Heart left ventricle (tissue), 16 donors: ENCODE measurements at regions not wholly inside any gene's neighbourhood (a gene's known extent, or its start where the extent isn't known, plus 50 kb on each side); places are given as distances from the start of the nearest gene placed in this dataset.
"Not testable (repeated sequence)": the region's sequence is repeated elsewhere in the genome, so short reads cannot be mapped to it uniquely, and the experiment has no call there.

Source experiments
- ATAC-seq, 4 donors: fragments of 200-7000 bp; cut with Tn5 transposase; one replicate each; pipeline ENCODE4 v1.9.1; 2020 to 2022; ENCODE audit warnings: moderate library complexity in 4 of 4, mild to moderate bottlenecking in 3 of 4, moderate number of reproducible peaks in 1 of 4
- DNase-seq, 5 donors: peaks; one replicate each; pipeline ENCODE4 v3.0.0-alpha.2; 2020
- H3K27ac ChIP-seq, 12 donors: fragments of 200-600 bp; sonication (generic) in 4 of 12; one replicate each; pipeline versions ENCODE4 v1.5.0 to v1.8.0; 2016 to 2022; ENCODE audit warnings: mild to moderate bottlenecking in 2 of 12
- H3K27me3 ChIP-seq, 9 donors: fragments of 200-600 bp; sonication (generic) in 2 of 9; one replicate each; pipeline versions ENCODE4 v1.5.1 to v1.8.0; 2016 to 2022; ENCODE audit warnings: mild to moderate bottlenecking in 3 of 9
- H3K36me3 ChIP-seq, 9 donors: fragments of 200-600 bp; sonication (generic) in 2 of 9; one replicate each; pipeline versions ENCODE4 v1.5.0 to v1.8.0; 2018 to 2022; ENCODE audit warnings: mild to moderate bottlenecking in 2 of 9
- H3K4me1 ChIP-seq, 12 donors: fragments of 200-600 bp; sonication (generic) in 4 of 12; one replicate each; pipeline versions ENCODE4 v1.5.0 to v1.8.0; 2016 to 2022; ENCODE audit warnings: mild to moderate bottlenecking in 3 of 12
- H3K4me3 ChIP-seq, 12 donors: fragments of 200-600 bp; sonication (generic) in 4 of 12; one replicate each; pipeline versions ENCODE4 v1.5.0 to v1.8.0; 2017 to 2022; ENCODE audit warnings: mild to moderate bottlenecking in 9 of 12, moderate library complexity in 4 of 12
- H3K9me3 ChIP-seq, 12 donors: fragments of 200-600 bp; sonication (generic) in 4 of 12; one replicate each; pipeline versions ENCODE4 v1.5.0 to v1.8.0; 2016 to 2022; ENCODE audit warnings: mild to moderate bottlenecking in 1 of 12
- WGBS, 4 donors: extraction: QIAGEN DNeasy Blood & Tissue Kit in 2 of 4; methylation state at CpG; one replicate each; pipeline versions ENCODE4 v1.1.5 to v1.1.7; 2013 to 2018; 5-methylcytosine and 5-hydroxymethylcytosine counted together
- intact Hi-C, 10 donors: fragments of 100-400 bp; cut with DNase I; formaldehyde crosslinking; loops; one replicate each; pipeline versions ENCODE4 v1.11.1 to v1.14.2; 2022
- donor health status: ischemic (EF 13 %, LVEDD 7.1; RV severe dilation, severe dysfunction).
- donor health status: healthy with polysubstance abuse.
- donor health status: DM: no; HTN: yes; CAD: no.
- donor health status: DM: no; HTN: no; CAD: no.
- donor health status: ischemic (EF 25% LVEDD 6.9; RV normal size, moderate dysfunction).
- donor health status: ischemic (EF 25% LVEDD 5.7; RV mildly dilated, moderate dysfunction).
- donor health status: healthy.
- donor health status: DM: yes; HTN: yes; CAD: no.
- donor health status: ischemic (EF 35%, LVEDD 5.7; RV mildly dilated, moderate dysfunction).
- donor health status: nonischemic (EF 11% LVEDD 7.7; RV severe dilation, severe dysfunction).
- donor health status: DM: yes; HTN: yes; CAD: no.
- donor health status: PGD.
- donor health status: ischemic (EF 29% LVEDD 5.4; RV normal size, mild dysfunction).
- donor health status: nonischemic (EF 23%, LVEDD 6.1; RV moderate dilation, normal function).

DNA sequence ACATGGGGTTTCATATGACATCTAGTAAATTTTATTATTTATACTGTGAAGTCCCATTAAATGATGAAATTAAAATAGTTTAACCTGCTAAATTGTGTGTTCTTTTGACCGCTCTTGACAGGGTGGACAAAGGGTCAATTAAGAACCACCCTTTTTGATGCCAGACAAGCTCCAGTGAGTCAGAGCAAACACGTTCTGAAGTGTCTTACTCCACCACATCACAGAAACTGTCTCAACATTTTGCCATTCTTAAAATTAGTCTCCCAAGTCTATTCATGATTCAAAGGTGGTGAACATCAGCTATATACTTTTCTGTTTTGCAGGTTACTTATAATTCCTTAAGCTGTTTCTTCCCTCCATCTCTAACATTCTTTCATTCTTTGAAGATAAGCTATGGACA is 142.1 kb downstream of the SPATA31A6 start:
- H3K4me3 ChIP-seq, DNase-seq, ATAC-seq, H3K27ac ChIP-seq, H3K27me3 ChIP-seq, H3K9me3 ChIP-seq, intact Hi-C loops, H3K4me1 ChIP-seq, H3K36me3 ChIP-seq: not testable (repeated sequence)
- 48 to 71% (median 65%) methylated on average over 2 of the region's 2 CpGs for WGBS, 4 donors

GRCh38 chr9:42326482-42326881 is 143.0 kb downstream of the SPATA31A6 start:
- DNase-seq, H3K27me3 ChIP-seq, H3K9me3 ChIP-seq, H3K4me1 ChIP-seq, H3K4me3 ChIP-seq, H3K27ac ChIP-seq, intact Hi-C loops, ATAC-seq, H3K36me3 ChIP-seq: not testable (repeated sequence)
- 63 to 92% (median 73%) methylated on average over 1 to 2 of the region's 2 CpGs for WGBS, 4 donors

DNA sequence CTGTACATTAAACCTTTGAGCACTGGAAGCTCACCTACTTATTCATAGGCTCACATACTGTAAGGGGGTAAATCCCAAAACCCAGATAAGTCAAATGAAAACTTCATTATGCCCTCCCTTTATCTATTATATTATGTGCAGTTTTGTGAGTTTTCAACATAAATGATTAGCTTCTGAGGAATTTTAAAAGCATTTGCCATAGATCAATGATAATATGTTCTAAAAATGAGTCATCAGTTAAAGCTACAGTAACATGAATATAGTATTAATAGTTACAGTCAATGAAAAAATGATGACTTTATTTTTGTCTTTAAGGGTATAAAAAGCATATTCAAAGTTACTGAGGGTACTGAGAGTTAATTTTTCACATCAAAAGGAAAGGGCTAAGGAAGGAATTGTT is 151.9 kb downstream of the SPATA31A6 start:
- H3K36me3 ChIP-seq, H3K4me3 ChIP-seq, ATAC-seq, H3K27me3 ChIP-seq, DNase-seq, H3K27ac ChIP-seq, intact Hi-C loops, H3K9me3 ChIP-seq: not testable (repeated sequence)
- H3K4me1 ChIP-seq, result peaks cover 0 to 11% (median 0%) of the 10 kb centered on the region in 12 donors

DNA sequence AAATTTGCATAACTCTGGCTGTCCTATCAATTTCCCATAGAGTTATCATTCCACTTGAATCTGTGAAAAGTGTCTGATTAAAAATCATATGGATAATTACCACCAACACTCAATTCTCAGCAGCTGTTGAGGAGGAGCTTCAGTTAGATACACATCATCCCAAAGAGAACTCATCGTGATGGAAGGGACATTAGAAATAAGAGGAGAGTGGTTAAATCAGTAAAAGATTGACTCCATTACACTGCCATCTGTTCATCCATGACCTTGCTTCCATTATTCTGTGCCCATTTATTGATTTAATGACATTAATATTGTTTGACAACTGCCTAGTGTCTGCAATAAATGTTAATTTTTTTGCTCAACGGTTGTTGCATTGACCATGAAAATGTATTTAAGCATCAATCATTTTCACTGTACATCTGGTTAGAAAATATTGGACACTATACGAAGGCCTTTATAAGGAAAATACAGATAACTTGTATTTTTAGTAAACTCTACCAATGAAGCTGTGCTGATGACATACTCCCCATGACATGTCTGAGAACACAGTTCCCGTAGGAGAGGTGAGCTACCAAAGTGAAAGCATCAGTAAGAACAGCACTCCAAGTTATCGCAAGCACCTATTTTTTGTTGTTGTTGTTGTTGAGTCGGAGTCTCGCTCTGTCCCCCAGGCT is 152.7 kb downstream of the SPATA31A6 start:
- intact Hi-C loops, H3K36me3 ChIP-seq, ATAC-seq, H3K27ac ChIP-seq, H3K27me3 ChIP-seq, H3K9me3 ChIP-seq, DNase-seq, H3K4me3 ChIP-seq: not testable (repeated sequence)
- H3K4me1 ChIP-seq, result peaks cover 0 to 11% (median 0%) of the 10 kb centered on the region in 12 donors
- 82 to 92% (median 88%) methylated on average over 7 of the region's 7 CpGs for WGBS, 4 donors

DNA sequence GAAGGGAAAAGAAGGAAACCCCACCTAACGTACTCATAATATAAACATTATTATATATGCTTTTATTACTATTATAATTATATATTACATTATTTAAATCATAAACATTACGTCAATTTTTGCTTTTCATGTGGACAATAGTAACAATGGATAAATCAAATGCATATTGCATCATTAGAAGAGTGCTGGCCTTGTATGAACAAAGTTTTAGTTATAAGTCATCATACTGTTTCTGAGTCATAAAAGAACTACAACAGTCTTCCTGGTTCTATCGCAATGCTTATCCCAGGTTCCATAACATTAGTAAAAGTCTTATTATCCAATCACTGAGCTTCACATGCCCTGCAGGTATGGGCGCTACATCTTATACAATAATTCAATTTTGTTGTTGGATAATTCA is 154.8 kb downstream of the SPATA31A6 start:
- H3K27ac ChIP-seq, H3K9me3 ChIP-seq, H3K36me3 ChIP-seq, ATAC-seq, DNase-seq, H3K27me3 ChIP-seq, intact Hi-C loops, H3K4me3 ChIP-seq: not testable (repeated sequence)
- H3K4me1 ChIP-seq, result peaks cover 0 to 11% (median 0%) of the 10 kb centered on the region in 12 donors
- 86 to 93% (median 90%) methylated on average over 4 of the region's 4 CpGs for whole genome bisulfite sequencing, 4 donors

DNA sequence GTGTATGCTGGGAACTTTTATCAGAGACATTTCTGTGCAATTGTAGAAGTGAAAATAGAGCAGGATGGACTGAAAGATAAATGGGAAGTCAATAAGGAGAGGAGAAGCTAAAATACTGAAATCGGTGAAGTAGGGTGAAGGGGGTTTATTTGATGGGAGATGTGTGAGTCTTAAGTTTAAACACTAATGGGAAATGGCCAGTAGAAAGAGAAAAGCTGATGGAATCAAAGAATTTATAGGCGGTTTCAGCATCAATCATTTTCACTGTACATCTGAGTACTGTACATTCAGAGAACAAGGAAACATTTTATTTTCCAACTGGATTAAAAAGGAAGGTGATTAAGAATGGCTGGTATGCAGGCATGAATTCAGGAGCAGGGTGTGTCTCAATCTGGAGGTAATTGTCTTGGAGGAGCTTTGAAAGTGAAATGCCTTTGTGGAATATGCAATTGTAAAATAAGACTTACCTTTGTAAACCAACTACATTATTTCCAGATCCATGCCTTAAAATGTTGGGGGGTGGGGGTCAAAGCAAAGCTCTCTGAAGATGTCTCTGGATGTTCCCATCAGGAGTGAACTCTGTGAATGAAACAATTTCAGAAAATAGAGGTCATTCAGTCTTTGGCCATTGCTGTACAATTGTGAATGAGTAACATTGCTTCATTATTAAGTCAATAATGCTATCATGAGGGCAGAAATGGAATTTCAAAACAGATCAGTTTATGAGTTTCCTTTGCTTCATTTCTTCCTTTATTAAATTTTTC is 156.4 kb downstream of the SPATA31A6 start:
- H3K27me3 ChIP-seq, H3K27ac ChIP-seq, H3K4me3 ChIP-seq, H3K9me3 ChIP-seq, H3K36me3 ChIP-seq, DNase-seq, intact Hi-C loops, ATAC-seq: not testable (repeated sequence)
- 81 to 89% (median 87%) methylated on average over 2 of the region's 2 CpGs for WGBS, 4 donors
- H3K4me1 ChIP-seq, result peaks cover 0 to 11% (median 0%) of the 10 kb centered on the region in 12 donors

- peaks cover 0 to 11% (median 0%) of the 10 kb centered on the region in 12 donors for H3K4me1 ChIP-seq
- DNase-seq, H3K27ac ChIP-seq, intact Hi-C loops, H3K4me3 ChIP-seq, H3K36me3 ChIP-seq, H3K9me3 ChIP-seq, H3K27me3 ChIP-seq: not testable (repeated sequence)
- peak in 1 of 4 donors; percentile 42 for ATAC-seq
These were observed 156.9 kb downstream of the SPATA31A6 start for GRCh38 chr9:42340435-42340723.

DNA sequence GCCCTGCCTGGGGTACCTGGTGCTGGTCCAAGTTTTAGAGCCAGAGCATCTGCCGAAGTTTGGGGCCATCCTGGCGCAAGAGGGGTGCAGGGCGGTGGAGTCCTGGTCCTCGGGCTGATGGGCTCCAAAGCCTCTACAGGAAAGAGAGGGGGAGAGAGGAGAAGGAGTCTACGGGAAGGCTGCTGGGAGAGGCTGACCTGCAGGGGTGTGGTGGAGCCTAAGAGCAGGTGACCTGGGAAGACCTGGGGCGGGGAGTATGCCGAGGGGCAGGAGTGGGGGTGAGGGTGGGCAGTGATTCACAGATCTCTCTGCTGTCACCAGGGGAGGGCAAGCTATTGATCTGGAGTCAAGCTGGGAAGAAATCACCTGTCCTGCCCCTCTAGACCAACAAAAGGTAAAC is 158.4 kb downstream of the SPATA31A6 start:
- WGBS, 4 donors, result 79 to 87% (median 85%) methylated on average over 6 to 7 of the region's 7 CpGs
- peak in 1 of 4 donors; percentile 15 for ATAC-seq

GRCh38 chr9:42342297-42342696 is 158.8 kb downstream of the SPATA31A6 start:
- H3K9me3 ChIP-seq, H3K36me3 ChIP-seq, intact Hi-C loops, H3K27me3 ChIP-seq, H3K27ac ChIP-seq, H3K4me3 ChIP-seq, DNase-seq: not testable (repeated sequence)
- ATAC-seq, result peak in 2 of 4 donors; percentile 18 to 44
- 74 to 84% (median 81%) methylated on average over 5 to 6 of the region's 7 CpGs for WGBS, 4 donors
- H3K4me1 ChIP-seq, result peaks cover 0 to 11% (median 0%) of the 10 kb centered on the region in 12 donors

More for the DNA sequence above, 158.4 kb downstream of the SPATA31A6 start:
- H3K9me3 ChIP-seq, intact Hi-C loops, H3K27me3 ChIP-seq, H3K36me3 ChIP-seq, H3K27ac ChIP-seq, H3K4me3 ChIP-seq, DNase-seq: not testable (repeated sequence)
- peaks cover 0 to 11% (median 0%) of the 10 kb centered on the region in 12 donors for H3K4me1 ChIP-seq

GRCh38 chr9:42344508-42344907 is 161.0 kb downstream of the SPATA31A6 start:
- intact Hi-C loops, H3K4me3 ChIP-seq, H3K4me1 ChIP-seq, H3K9me3 ChIP-seq, H3K36me3 ChIP-seq, ATAC-seq, DNase-seq, H3K27me3 ChIP-seq, H3K27ac ChIP-seq: not testable (repeated sequence)
- WGBS, 4 donors, result 90 to 94% (median 91%) methylated on average over 6 of the region's 6 CpGs

DNA sequence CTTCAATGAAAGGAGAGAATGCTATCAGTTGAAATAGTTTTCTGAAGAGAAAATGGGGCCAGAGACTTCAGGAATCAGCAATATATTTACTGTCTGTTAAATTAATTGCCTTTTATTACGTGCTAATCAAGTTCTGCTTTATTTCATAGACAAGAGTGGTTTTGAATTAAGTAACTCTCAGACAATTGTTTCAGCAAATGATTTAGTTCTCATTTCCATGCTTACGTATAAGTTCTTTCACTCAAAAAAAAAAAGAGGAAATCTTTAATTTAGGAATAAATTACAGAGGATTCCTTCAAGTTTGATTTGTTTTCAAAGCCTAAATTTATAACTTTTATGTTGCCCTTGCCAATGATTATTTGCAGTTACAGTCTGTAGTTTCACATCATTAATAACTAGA is 163.5 kb downstream of the SPATA31A6 start:
- H3K4me1 ChIP-seq, H3K27ac ChIP-seq, H3K4me3 ChIP-seq, intact Hi-C loops, H3K27me3 ChIP-seq, ATAC-seq, DNase-seq, H3K36me3 ChIP-seq, H3K9me3 ChIP-seq: not testable (repeated sequence)
- 80 to 87% (median 83%) methylated on average over 2 of the region's 2 CpGs; no CpG with 5 or more reads in 1 of the 4 donors for WGBS, 4 donors
